H1 (cell line): ENCODE measurements at regions not wholly inside any gene's neighbourhood (a gene's known extent, or its start where the extent isn't known, plus 50 kb on each side); places are given as distances from the start of the nearest gene placed in this dataset.

Source experiments
- ASH2L ChIP-seq: fragments of 200-600, 300-600 bp; sonication (generic); IDR thresholded peaks from one replicate; pipeline ENCODE4 v1.7.1; 2017; ENCODE audit warnings: low read length
- CREB1 ChIP-seq: IDR thresholded peaks from 2 replicates; pipeline ENCODE4 v1.6.1; 2012; ENCODE audit warnings: inconsistent platforms
- EZH2 ChIP-seq: fragments of 200-600 bp; sonication (generic); IDR thresholded peaks from 2 replicates; pipeline ENCODE4 v1.7.1; 2012; ENCODE audit warnings: low read depth, mild to moderate bottlenecking, moderate library complexity, low read length, inconsistent platforms; ENCODE audit not compliant: severe bottlenecking
- SIX5 ChIP-seq: IDR thresholded peaks from 2 replicates; pipeline ENCODE4 v1.6.1; 2011; ENCODE audit warnings: mild to moderate bottlenecking, low read depth, low read length
- TF ChIP-seq, protein P1 (sequence below): fragments of 300-600 bp; sonication (generic); IDR thresholded peaks from 2 replicates; pipeline ENCODE4 v1.7.1; 2012; ENCODE audit warnings: low read length, moderate library complexity, mild to moderate bottlenecking, inconsistent platforms; ENCODE audit not compliant: insufficient replicate concordance

DNA sequence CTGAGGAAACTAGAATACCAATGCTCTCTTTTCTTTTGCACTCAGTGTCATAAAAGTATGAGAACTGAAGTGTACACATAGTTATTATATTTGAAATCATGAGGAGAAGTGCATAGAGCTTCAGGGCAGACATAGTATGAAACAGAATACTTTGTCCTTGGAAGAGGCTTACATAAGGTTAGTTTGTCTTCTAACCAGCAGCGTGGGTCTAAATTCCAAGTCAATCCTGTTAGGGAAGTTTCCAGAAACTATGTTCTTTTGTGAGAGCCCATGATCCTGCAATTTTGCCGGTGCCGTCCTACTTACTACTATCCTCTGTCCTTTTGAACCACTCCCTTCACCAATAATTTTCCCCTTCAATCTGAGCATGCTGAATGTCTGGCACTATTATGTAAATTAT lies 156.2 kb downstream of the PABPC4L start (continued):
- TF ChIP-seq, protein P1, sequence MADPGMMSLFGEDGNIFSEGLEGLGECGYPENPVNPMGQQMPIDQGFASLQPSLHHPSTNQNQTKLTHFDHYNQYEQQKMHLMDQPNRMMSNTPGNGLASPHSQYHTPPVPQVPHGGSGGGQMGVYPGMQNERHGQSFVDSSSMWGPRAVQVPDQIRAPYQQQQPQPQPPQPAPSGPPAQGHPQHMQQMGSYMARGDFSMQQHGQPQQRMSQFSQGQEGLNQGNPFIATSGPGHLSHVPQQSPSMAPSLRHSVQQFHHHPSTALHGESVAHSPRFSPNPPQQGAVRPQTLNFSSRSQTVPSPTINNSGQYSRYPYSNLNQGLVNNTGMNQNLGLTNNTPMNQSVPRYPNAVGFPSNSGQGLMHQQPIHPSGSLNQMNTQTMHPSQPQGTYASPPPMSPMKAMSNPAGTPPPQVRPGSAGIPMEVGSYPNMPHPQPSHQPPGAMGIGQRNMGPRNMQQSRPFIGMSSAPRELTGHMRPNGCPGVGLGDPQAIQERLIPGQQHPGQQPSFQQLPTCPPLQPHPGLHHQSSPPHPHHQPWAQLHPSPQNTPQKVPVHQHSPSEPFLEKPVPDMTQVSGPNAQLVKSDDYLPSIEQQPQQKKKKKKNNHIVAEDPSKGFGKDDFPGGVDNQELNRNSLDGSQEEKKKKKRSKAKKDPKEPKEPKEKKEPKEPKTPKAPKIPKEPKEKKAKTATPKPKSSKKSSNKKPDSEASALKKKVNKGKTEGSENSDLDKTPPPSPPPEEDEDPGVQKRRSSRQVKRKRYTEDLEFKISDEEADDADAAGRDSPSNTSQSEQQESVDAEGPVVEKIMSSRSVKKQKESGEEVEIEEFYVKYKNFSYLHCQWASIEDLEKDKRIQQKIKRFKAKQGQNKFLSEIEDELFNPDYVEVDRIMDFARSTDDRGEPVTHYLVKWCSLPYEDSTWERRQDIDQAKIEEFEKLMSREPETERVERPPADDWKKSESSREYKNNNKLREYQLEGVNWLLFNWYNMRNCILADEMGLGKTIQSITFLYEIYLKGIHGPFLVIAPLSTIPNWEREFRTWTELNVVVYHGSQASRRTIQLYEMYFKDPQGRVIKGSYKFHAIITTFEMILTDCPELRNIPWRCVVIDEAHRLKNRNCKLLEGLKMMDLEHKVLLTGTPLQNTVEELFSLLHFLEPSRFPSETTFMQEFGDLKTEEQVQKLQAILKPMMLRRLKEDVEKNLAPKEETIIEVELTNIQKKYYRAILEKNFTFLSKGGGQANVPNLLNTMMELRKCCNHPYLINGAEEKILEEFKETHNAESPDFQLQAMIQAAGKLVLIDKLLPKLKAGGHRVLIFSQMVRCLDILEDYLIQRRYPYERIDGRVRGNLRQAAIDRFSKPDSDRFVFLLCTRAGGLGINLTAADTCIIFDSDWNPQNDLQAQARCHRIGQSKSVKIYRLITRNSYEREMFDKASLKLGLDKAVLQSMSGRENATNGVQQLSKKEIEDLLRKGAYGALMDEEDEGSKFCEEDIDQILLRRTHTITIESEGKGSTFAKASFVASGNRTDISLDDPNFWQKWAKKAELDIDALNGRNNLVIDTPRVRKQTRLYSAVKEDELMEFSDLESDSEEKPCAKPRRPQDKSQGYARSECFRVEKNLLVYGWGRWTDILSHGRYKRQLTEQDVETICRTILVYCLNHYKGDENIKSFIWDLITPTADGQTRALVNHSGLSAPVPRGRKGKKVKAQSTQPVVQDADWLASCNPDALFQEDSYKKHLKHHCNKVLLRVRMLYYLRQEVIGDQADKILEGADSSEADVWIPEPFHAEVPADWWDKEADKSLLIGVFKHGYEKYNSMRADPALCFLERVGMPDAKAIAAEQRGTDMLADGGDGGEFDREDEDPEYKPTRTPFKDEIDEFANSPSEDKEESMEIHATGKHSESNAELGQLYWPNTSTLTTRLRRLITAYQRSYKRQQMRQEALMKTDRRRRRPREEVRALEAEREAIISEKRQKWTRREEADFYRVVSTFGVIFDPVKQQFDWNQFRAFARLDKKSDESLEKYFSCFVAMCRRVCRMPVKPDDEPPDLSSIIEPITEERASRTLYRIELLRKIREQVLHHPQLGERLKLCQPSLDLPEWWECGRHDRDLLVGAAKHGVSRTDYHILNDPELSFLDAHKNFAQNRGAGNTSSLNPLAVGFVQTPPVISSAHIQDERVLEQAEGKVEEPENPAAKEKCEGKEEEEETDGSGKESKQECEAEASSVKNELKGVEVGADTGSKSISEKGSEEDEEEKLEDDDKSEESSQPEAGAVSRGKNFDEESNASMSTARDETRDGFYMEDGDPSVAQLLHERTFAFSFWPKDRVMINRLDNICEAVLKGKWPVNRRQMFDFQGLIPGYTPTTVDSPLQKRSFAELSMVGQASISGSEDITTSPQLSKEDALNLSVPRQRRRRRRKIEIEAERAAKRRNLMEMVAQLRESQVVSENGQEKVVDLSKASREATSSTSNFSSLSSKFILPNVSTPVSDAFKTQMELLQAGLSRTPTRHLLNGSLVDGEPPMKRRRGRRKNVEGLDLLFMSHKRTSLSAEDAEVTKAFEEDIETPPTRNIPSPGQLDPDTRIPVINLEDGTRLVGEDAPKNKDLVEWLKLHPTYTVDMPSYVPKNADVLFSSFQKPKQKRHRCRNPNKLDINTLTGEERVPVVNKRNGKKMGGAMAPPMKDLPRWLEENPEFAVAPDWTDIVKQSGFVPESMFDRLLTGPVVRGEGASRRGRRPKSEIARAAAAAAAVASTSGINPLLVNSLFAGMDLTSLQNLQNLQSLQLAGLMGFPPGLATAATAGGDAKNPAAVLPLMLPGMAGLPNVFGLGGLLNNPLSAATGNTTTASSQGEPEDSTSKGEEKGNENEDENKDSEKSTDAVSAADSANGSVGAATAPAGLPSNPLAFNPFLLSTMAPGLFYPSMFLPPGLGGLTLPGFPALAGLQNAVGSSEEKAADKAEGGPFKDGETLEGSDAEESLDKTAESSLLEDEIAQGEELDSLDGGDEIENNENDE = no peak
- TF ChIP-seq CREB1 (no peak), EZH2 (no peak), SIX5 (no peak), ASH2L (no peak)
